K562 (cell line): ENCODE measurements at regions not wholly inside any gene's neighbourhood (a gene's known extent, or its start where the extent isn't known, plus 50 kb on each side); places are given as distances from the start of the nearest gene placed in this dataset.

Experiments
- ATAC-seq: fragments of 200-7000 bp; cut with Tn5 transposase; 3 replicates; pipeline ENCODE4 v1.9.1; 2020; ENCODE audit warnings: moderate library complexity
- BruUV-seq: library from RNA; stranded (reverse); fragments of 400-500 nt; replicated peaks from 2 replicates; lab custom pipeline; 2021; lab: Mats Ljungman, UMichigan
- CTCF ChIA-PET: fragments of 300-600 bp; formaldehyde crosslinking; extraction: SDS; loops from one replicate; lab custom pipeline; 2021; ENCODE audit warnings: low intra/inter-chr PET ratio; lab: Yijun Ruan, JAX
- POLR2A ChIA-PET: fragments of 300-600, 350-650 bp; sonication (Branson Sonifier 250); formaldehyde crosslinking; extraction: SDS; loops from one replicate; lab custom pipeline; 2021; ENCODE audit warnings: antibody characterized with exemption, inconsistent platforms; lab: Yijun Ruan, JAX
- DNase-seq, 4 experiments: peaks; one replicate each; pipeline versions ENCODE4 v3.0.0 to v3.0.0-alpha.2; 2011 to 2018; ENCODE audit warnings: low spot score in 3 of 4, mixed read lengths in 3 of 4; ENCODE audit errors: extremely low read depth in 1 of 4
- FAIRE-seq: peaks from 2 replicates; lab custom pipeline; 2011; peaks lifted over from hg19 to GRCh38; lab: Jason Lieb, UNC
- H2AFZ ChIP-seq: 2 replicates; pipeline ENCODE4 v1.6.0; 2011; ENCODE audit warnings: low read depth, low read length, control low read depth, inconsistent platforms
- H3K27ac ChIP-seq: fragments of 200-600 bp; 3 replicates; pipeline ENCODE4 v1.8.0; 2011; ENCODE audit warnings: low read depth, mild to moderate bottlenecking, control low read depth, inconsistent platforms, low read length, moderate library complexity, mixed read lengths; ENCODE audit errors: extremely low read depth
- H3K27me3 ChIP-seq, 2 experiments: fragments of 300-600 bp in 1 of 2; 2 replicates in 1 of 2; 3 replicates in 1 of 2; pipeline versions ENCODE4 v1.6.0 to v1.8.0; 2011; ENCODE audit warnings: inconsistent platforms in 2 of 2, low read length in 2 of 2, mild to moderate bottlenecking in 1 of 2, mixed read lengths in 1 of 2, moderate library complexity in 1 of 2; ENCODE audit not compliant: control insufficient read depth in 2 of 2, insufficient read depth in 2 of 2
- H3K36me3 ChIP-seq: fragments of 300-600 bp; 3 replicates; pipeline ENCODE4 v1.8.0; 2011; ENCODE audit warnings: mild to moderate bottlenecking, low read length, inconsistent platforms; ENCODE audit not compliant: control insufficient read depth, insufficient read depth
- H3K4me1 ChIP-seq, 2 experiments: fragments of 200-600 bp in 1 of 2; replicated peaks in 1 of 2; 2 replicates in 1 of 2; 3 replicates in 1 of 2; pipeline versions ENCODE4 v1.5.1 to v1.8.0; 2011; ENCODE audit warnings: inconsistent platforms in 2 of 2, low read length in 2 of 2, mild to moderate bottlenecking in 1 of 2, mixed read lengths in 1 of 2, moderate library complexity in 1 of 2; ENCODE audit not compliant: control insufficient read depth in 2 of 2, insufficient read depth in 2 of 2
- H3K4me2 ChIP-seq: 2 replicates; pipeline ENCODE4 v1.6.1; 2011; ENCODE audit warnings: low read length, control low read depth, inconsistent platforms, mixed read lengths; ENCODE audit not compliant: insufficient read depth
- H3K4me3 ChIP-seq: fragments of 200-600 bp; sonication (generic), shearing (Covaris generic); 2 replicates; pipeline ENCODE4 v1.5.1; 2016; ENCODE audit warnings: control low read depth, inconsistent platforms
- H3K79me2 ChIP-seq: fragments of 200-600 bp; 3 replicates; pipeline ENCODE4 v1.8.0; 2011; ENCODE audit warnings: low read length, inconsistent platforms; ENCODE audit not compliant: control insufficient read depth, insufficient read depth
- H3K9ac ChIP-seq, 2 experiments: 2 replicates each; pipeline versions ENCODE4 v1.6.0 to v1.6.1; 2011; ENCODE audit warnings: low read depth in 2 of 2, low read length in 2 of 2, control low read depth in 1 of 2, inconsistent platforms in 1 of 2, mild to moderate bottlenecking in 1 of 2, mixed read lengths in 1 of 2; ENCODE audit not compliant: insufficient read depth in 1 of 2
- H3K9me1 ChIP-seq: one replicate; pipeline ENCODE4 v1.6.0; 2011; ENCODE audit warnings: inconsistent platforms, mild to moderate bottlenecking, low read length, moderate library complexity; ENCODE audit not compliant: control insufficient read depth, insufficient read depth
- H3K9me3 ChIP-seq: replicated peaks from 2 replicates; pipeline ENCODE4 v1.5.1; 2011; ENCODE audit warnings: low read depth, low read length, inconsistent platforms; ENCODE audit not compliant: control insufficient read depth, insufficient read depth
- H4K20me1 ChIP-seq: replicated peaks from 2 replicates; pipeline ENCODE4 v1.6.1; 2011; ENCODE audit warnings: low read length, inconsistent platforms, mixed read lengths; ENCODE audit not compliant: control insufficient read depth, insufficient read depth
- CBX3 ChIP-seq, 2 experiments: IDR thresholded peaks; 1 replicate in 1 of 2; 2 replicates in 1 of 2; pipeline ENCODE4 v1.6.1; 2012; ENCODE audit warnings: inconsistent platforms in 2 of 2, low read length in 2 of 2, borderline replicate concordance in 1 of 2, control low read depth in 1 of 2
- CEBPB ChIP-seq: fragments of 450-650 bp; IDR thresholded peaks from 2 replicates; pipeline ENCODE4 v1.6.1; 2016; ENCODE audit warnings: missing genetic modification characterization, missing compliant biosample characterization
- FIP1L1 ChIP-seq: fragments of 200-400 bp; formaldehyde crosslinking; IDR thresholded peaks from 2 replicates; pipeline ENCODE4 v1.6.1; 2018; ENCODE audit warnings: mild to moderate bottlenecking, low read depth, low read length; ENCODE audit not compliant: poor library complexity, severe bottlenecking
- FOS ChIP-seq: IDR thresholded peaks from 3 replicates; pipeline ENCODE4 v1.6.1; 2011; ENCODE audit not compliant: insufficient read length; ENCODE audit errors: extremely low read depth
- HDAC3 ChIP-seq: fragments of 450-650 bp; IDR thresholded peaks from 2 replicates; pipeline ENCODE4 v1.6.1; 2018; ENCODE audit warnings: borderline replicate concordance, mild to moderate bottlenecking, moderate library complexity; ENCODE audit not compliant: partially characterized antibody
- MAZ ChIP-seq, 2 experiments: fragments of 450-650 bp in 1 of 2; sonication (generic) in 1 of 2; formaldehyde crosslinking; IDR thresholded peaks in 1 of 2; conservative IDR thresholded peaks in 1 of 2; 2 replicates each; pipeline versions ENCODE4 v1.4.0 to v1.5.0; 2020; ENCODE audit warnings: mild to moderate bottlenecking in 1 of 2, missing genetic modification reagents in 1 of 2
- RUNX1 ChIP-seq: sonication (generic); IDR thresholded peaks from 2 replicates; pipeline ENCODE4 v1.6.1; 2016; ENCODE audit warnings: antibody characterized with exemption, low read depth
- SRSF3 ChIP-seq: fragments of 200-400 bp; formaldehyde crosslinking; IDR thresholded peaks from 2 replicates; pipeline ENCODE4 v1.6.1; 2016; ENCODE audit warnings: mild to moderate bottlenecking, low read length, moderate library complexity; ENCODE audit not compliant: insufficient read depth
- XRCC3 ChIP-seq: fragments of 450-650 bp; IDR thresholded peaks from 2 replicates; pipeline ENCODE4 v1.6.1; 2017; ENCODE audit warnings: mild to moderate bottlenecking, moderate library complexity
- ZC3H8 ChIP-seq: fragments of 450-650 bp; IDR thresholded peaks from 2 replicates; pipeline ENCODE4 v1.6.1; 2017
- ZNF140 ChIP-seq: fragments of 250-450 bp; sonication (Bioruptor Pico); IDR thresholded peaks from 2 replicates; pipeline ENCODE4 v1.8.0; 2021; ENCODE audit warnings: moderate library complexity, mild to moderate bottlenecking, inconsistent platforms
- WGBS: fragments of 100-300 bp; shearing (Covaris generic); methylation state at CpG from one replicate; pipeline ENCODE4 v1.1.6; 2016; ENCODE audit warnings: low coverage, mixed read lengths; ENCODE audit not compliant: insufficient coverage; ENCODE audit errors: missing lambda C conversion rate; 5-methylcytosine and 5-hydroxymethylcytosine counted together
- in situ Hi-C: fragments of 300-500 bp; cut with MboI; formaldehyde crosslinking; loops from 4 replicates; pipeline ENCODE4 v1.15.0; 2018; ENCODE audit warnings: inconsistent platforms, mixed read lengths
- intact Hi-C: fragments of 100-400 bp; cut with micrococcal nuclease; formaldehyde crosslinking; loops from 2 replicates; pipeline ENCODE4 v1.14.2; 2022
- TF ChIP-seq, protein P1 (sequence below): fragments of 450-650 bp; IDR thresholded peaks from 2 replicates; pipeline ENCODE4 v1.6.1; 2017; ENCODE audit warnings: antibody characterized with exemption, mild to moderate bottlenecking
- TF ChIP-seq, protein P2 (sequence below), 2 experiments: fragments of 450-650 bp; IDR thresholded peaks; 2 replicates each; pipeline ENCODE4 v1.6.1; 2016

DNA sequence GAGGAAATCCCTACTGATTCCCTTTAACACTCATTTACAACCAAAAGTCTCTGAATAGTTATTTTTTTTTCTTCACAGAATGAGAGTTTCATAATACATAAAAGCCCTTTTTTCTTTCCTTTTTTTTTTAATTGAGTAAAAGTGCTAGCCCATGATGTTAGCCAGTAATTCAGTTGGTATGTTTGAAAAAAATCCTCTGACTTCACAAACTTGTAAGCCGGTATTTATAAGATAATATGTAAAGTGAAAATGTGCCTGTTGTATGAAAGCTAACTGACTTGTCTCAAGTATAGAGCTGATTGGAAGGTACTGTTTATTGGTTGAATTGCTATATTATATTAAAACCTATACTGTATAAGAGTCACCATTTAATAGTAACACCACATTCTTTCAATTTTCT is 70.2 kb upstream of the NEIL3 start:
- H3K9me1 ChIP-seq: no peaks in the 10 kb centered on the region
- H3K4me3 ChIP-seq: no peak overlapping the region
- CTCF ChIA-PET: no interaction called here
- WGBS: 0% methylated on average over 1 of the region's 1 CpG
- H3K27me3 ChIP-seq: no peaks in the 10 kb centered on the region
- H3K9me3 ChIP-seq: no peaks in the 10 kb centered on the region
- H3K27ac ChIP-seq: no peak overlapping the region
- DNase-seq (no peak), FAIRE-seq (no peak), ATAC-seq (no peak)
- H2AFZ ChIP-seq: no peak overlapping the region
- BruUV-seq: no TSS peak
- no peak overlapping the region for H3K9ac ChIP-seq
- H3K36me3 ChIP-seq: no peaks in the 10 kb centered on the region
- no peaks in the 10 kb centered on the region for H3K79me2 ChIP-seq
- in situ Hi-C loops: no loop called here
- H3K4me2 ChIP-seq: no peak overlapping the region
- intact Hi-C loops: no loop called here
- no peak for TF ChIP-seq ZNF140 (CRISPR knock-in tag)
- no peak for TF ChIP-seq SRSF3
- TF ChIP-seq, protein P1, sequence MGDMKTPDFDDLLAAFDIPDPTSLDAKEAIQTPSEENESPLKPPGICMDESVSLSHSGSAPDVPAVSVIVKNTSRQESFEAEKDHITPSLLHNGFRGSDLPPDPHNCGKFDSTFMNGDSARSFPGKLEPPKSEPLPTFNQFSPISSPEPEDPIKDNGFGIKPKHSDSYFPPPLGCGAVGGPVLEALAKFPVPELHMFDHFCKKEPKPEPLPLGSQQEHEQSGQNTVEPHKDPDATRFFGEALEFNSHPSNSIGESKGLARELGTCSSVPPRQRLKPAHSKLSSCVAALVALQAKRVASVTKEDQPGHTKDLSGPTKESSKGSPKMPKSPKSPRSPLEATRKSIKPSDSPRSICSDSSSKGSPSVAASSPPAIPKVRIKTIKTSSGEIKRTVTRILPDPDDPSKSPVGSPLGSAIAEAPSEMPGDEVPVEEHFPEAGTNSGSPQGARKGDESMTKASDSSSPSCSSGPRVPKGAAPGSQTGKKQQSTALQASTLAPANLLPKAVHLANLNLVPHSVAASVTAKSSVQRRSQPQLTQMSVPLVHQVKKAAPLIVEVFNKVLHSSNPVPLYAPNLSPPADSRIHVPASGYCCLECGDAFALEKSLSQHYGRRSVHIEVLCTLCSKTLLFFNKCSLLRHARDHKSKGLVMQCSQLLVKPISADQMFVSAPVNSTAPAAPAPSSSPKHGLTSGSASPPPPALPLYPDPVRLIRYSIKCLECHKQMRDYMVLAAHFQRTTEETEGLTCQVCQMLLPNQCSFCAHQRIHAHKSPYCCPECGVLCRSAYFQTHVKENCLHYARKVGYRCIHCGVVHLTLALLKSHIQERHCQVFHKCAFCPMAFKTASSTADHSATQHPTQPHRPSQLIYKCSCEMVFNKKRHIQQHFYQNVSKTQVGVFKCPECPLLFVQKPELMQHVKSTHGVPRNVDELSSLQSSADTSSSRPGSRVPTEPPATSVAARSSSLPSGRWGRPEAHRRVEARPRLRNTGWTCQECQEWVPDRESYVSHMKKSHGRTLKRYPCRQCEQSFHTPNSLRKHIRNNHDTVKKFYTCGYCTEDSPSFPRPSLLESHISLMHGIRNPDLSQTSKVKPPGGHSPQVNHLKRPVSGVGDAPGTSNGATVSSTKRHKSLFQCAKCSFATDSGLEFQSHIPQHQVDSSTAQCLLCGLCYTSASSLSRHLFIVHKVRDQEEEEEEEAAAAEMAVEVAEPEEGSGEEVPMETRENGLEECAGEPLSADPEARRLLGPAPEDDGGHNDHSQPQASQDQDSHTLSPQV: no peak
- no peak for TF ChIP-seq HDAC3
- no peak for TF ChIP-seq RUNX1
- TF ChIP-seq, protein P2, sequence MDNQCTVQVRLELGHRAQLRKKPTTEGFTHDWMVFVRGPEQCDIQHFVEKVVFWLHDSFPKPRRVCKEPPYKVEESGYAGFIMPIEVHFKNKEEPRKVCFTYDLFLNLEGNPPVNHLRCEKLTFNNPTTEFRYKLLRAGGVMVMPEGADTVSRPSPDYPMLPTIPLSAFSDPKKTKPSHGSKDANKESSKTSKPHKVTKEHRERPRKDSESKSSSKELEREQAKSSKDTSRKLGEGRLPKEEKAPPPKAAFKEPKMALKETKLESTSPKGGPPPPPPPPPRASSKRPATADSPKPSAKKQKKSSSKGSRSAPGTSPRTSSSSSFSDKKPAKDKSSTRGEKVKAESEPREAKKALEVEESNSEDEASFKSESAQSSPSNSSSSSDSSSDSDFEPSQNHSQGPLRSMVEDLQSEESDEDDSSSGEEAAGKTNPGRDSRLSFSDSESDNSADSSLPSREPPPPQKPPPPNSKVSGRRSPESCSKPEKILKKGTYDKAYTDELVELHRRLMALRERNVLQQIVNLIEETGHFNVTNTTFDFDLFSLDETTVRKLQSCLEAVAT (IDR thresholded peaks at IDR 0.05): no peak
- no peak for TF ChIP-seq CBX3 (IDR thresholded peaks at IDR 0.05; ENCODE audit: borderline replicate concordance in 1 of 2, low read length in 2 of 2)
- TF ChIP-seq FOS: no peak
- TF ChIP-seq MAZ (CRISPR knock-in tag; conservative IDR thresholded peaks at IDR 0.05 in 1 of 2, IDR thresholded peaks at IDR 0.05 in 1 of 2): no peak
- no peak for TF ChIP-seq XRCC3
- TF ChIP-seq FIP1L1: no peak
- no peak for TF ChIP-seq ZC3H8
- no peak for TF ChIP-seq CEBPB (tag)
- H4K20me1 ChIP-seq: no peaks in the 10 kb centered on the region
- POLR2A ChIA-PET: no interaction called here
- no peaks in the 10 kb centered on the region for H3K4me1 ChIP-seq
